Astrocyte (in vitro differentiated cells and primary cell): ENCODE measurements at regions not wholly inside any gene's neighbourhood (a gene's known extent, or its start where the extent isn't known, plus 50 kb on each side); places are given as distances from the start of the nearest gene placed in this dataset.

Experiments used
- DNase-seq: peaks from one replicate; pipeline ENCODE4 v3.0.0-alpha.2; 2010; ENCODE audit warnings: low read depth
- FAIRE-seq: peaks from 2 replicates; lab custom pipeline; 2011; peaks lifted over from hg19 to GRCh38; lab: Jason Lieb, UNC
- H2AFZ ChIP-seq: 2 replicates; pipeline ENCODE4 v1.6.0; 2012; ENCODE audit warnings: low read depth, low read length, inconsistent platforms
- H3K27ac ChIP-seq: 2 replicates; pipeline ENCODE4 v1.5.1; 2011; ENCODE audit warnings: low read depth, low read length, inconsistent platforms
- H3K27me3 ChIP-seq: 2 replicates; pipeline ENCODE4 v1.6.0; 2011; ENCODE audit warnings: low read length, inconsistent platforms; ENCODE audit not compliant: insufficient read depth
- H3K36me3 ChIP-seq: 2 replicates; pipeline ENCODE4 v1.5.1; 2011; ENCODE audit warnings: low read length, inconsistent platforms; ENCODE audit not compliant: insufficient read depth
- H3K4me1 ChIP-seq: 2 replicates; pipeline ENCODE4 v1.5.1; 2011; ENCODE audit warnings: low read length, inconsistent platforms; ENCODE audit not compliant: insufficient read depth
- H3K4me2 ChIP-seq: 2 replicates; pipeline ENCODE4 v1.6.0; 2012; ENCODE audit warnings: low read length, inconsistent platforms
- H3K4me3 ChIP-seq: 2 replicates; pipeline ENCODE4 v1.5.1; 2011; ENCODE audit warnings: low read depth, mild to moderate bottlenecking, low read length, inconsistent platforms; ENCODE audit not compliant: insufficient read depth
- H3K79me2 ChIP-seq: 2 replicates; pipeline ENCODE4 v1.6.0; 2012; ENCODE audit warnings: mild to moderate bottlenecking, low read length, inconsistent platforms; ENCODE audit not compliant: insufficient read depth
- H3K9ac ChIP-seq: 2 replicates; pipeline ENCODE4 v1.6.0; 2012; ENCODE audit warnings: mild to moderate bottlenecking, low read length, inconsistent platforms
- H3K9me3 ChIP-seq: 2 replicates; pipeline ENCODE4 v1.5.1; 2012; ENCODE audit warnings: low read depth, mild to moderate bottlenecking, low read length, inconsistent platforms; ENCODE audit not compliant: insufficient read depth
- H4K20me1 ChIP-seq: 2 replicates; pipeline ENCODE4 v1.6.0; 2012; ENCODE audit warnings: low read length, inconsistent platforms; ENCODE audit not compliant: insufficient read depth
- H3K27ac Mint-ChIP-seq: one replicate; pipeline ENCODE4 v1.8.0; 2021; ENCODE audit warnings: mild to moderate bottlenecking, mixed read lengths; ENCODE audit not compliant: unreplicated experiment
- H3K27me3 Mint-ChIP-seq: one replicate; pipeline ENCODE4 v1.8.0; 2021; ENCODE audit warnings: low read depth, mixed read lengths; ENCODE audit not compliant: unreplicated experiment
- H3K36me3 Mint-ChIP-seq: one replicate; pipeline ENCODE4 v1.8.0; 2021; ENCODE audit warnings: low read depth, mixed read lengths; ENCODE audit not compliant: unreplicated experiment
- H3K4me1 Mint-ChIP-seq: one replicate; pipeline ENCODE4 v1.8.0; 2021; ENCODE audit warnings: low read depth, mixed read lengths; ENCODE audit not compliant: unreplicated experiment
- H3K4me3 Mint-ChIP-seq: one replicate; pipeline ENCODE4 v1.8.0; 2021; ENCODE audit warnings: mild to moderate bottlenecking, moderate library complexity, mixed read lengths; ENCODE audit not compliant: unreplicated experiment
- H3K9me3 Mint-ChIP-seq: one replicate; pipeline ENCODE4 v1.8.0; 2021; ENCODE audit warnings: mild to moderate bottlenecking, mixed read lengths; ENCODE audit not compliant: unreplicated experiment
- EZH2 ChIP-seq: IDR thresholded peaks from 2 replicates; pipeline ENCODE4 v1.6.1; 2012; ENCODE audit warnings: mild to moderate bottlenecking, low read length, inconsistent platforms; ENCODE audit not compliant: insufficient read depth
- TF ChIP-seq, protein P1 (sequence below): IDR thresholded peaks from 2 replicates; pipeline ENCODE4 v1.5.1; 2011; ENCODE audit warnings: low read depth, mild to moderate bottlenecking, inconsistent platforms, low read length, moderate library complexity; ENCODE audit not compliant: insufficient read depth

DNA sequence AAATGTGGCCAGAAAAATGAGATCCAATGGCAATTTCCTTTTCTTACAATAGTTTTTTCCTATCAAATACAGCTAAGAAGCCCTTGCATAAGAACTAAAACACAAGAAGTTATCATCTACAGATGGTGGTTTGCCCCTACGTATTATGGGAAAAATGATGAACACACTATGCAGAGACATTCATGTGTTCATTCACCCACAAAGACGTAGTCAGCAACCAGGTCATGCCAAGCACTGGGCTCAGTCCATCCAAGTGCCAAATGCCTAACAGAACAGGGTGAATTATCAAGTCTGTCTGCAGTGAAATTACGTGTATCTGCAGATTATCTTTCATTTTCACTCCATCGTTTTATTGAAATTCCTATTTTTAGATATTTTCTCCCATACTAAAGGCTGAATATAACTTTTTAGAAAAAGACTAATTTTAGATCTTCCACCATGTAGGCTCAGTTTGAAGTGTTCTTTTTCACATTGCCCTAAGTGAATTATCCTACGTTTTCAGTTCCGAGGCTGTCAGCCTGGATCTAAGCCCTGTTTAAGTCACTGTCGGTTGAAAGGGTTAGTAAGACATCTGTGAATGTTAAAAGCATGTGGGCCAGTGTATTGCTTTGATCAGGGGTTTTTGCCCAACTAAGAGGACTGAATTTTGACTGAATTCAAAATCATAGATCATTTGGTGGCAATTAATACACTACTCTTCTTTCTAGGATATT, 78.1 kb upstream of the DHX40 start:
- no peaks in the 10 kb centered on the region for H3K36me3 Mint-ChIP-seq
- H3K4me1 ChIP-seq = no peaks in the 10 kb centered on the region
- no peak overlapping the region for H2AFZ ChIP-seq
- no peaks in the 10 kb centered on the region for H3K9me3 Mint-ChIP-seq
- FAIRE-seq (no peak), DNase-seq (no peak)
- no peaks in the 10 kb centered on the region for H3K79me2 ChIP-seq
- H3K36me3 ChIP-seq = no peaks in the 10 kb centered on the region
- peaks cover 8% of the 10 kb centered on the region for H3K27me3 ChIP-seq
- H3K4me1 Mint-ChIP-seq = peaks cover 5% of the 10 kb centered on the region
- no peaks in the 10 kb centered on the region for H3K9me3 ChIP-seq
- no peak overlapping the region for H3K4me2 ChIP-seq
- no peaks in the 10 kb centered on the region for H3K27me3 Mint-ChIP-seq
- H4K20me1 ChIP-seq = no peaks in the 10 kb centered on the region
- no peak for TF ChIP-seq EZH2
- TF ChIP-seq, protein P1, sequence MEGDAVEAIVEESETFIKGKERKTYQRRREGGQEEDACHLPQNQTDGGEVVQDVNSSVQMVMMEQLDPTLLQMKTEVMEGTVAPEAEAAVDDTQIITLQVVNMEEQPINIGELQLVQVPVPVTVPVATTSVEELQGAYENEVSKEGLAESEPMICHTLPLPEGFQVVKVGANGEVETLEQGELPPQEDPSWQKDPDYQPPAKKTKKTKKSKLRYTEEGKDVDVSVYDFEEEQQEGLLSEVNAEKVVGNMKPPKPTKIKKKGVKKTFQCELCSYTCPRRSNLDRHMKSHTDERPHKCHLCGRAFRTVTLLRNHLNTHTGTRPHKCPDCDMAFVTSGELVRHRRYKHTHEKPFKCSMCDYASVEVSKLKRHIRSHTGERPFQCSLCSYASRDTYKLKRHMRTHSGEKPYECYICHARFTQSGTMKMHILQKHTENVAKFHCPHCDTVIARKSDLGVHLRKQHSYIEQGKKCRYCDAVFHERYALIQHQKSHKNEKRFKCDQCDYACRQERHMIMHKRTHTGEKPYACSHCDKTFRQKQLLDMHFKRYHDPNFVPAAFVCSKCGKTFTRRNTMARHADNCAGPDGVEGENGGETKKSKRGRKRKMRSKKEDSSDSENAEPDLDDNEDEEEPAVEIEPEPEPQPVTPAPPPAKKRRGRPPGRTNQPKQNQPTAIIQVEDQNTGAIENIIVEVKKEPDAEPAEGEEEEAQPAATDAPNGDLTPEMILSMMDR = no peak
- no peak overlapping the region for H3K4me3 Mint-ChIP-seq
- no peak overlapping the region for H3K4me3 ChIP-seq
- no peak overlapping the region for H3K9ac ChIP-seq
- no peak overlapping the region for H3K27ac Mint-ChIP-seq
- H3K27ac ChIP-seq = no peak overlapping the region

DNA sequence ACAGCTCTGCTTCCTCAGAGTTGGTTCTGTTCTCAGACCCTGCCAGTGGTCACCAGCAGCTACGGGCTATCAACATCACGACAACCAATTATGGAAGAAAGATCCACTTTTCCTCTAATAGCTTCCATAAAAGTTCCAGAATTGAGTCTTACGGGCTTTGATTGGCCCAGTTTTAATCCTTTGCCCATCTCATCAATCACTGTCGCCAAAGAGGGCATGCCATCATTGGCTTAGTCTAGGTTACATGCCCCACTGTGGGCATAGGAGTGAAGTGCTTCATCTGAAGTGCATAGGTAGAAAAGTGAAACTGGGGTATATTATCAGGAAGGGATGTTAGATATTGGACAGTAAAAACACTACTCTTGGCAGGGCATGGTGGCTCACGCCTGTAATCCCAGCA, 76.6 kb upstream of the DHX40 start:
- H3K27me3 ChIP-seq = peaks cover 8% of the 10 kb centered on the region
- H3K27ac Mint-ChIP-seq = no peak overlapping the region
- H3K4me2 ChIP-seq = no peak overlapping the region
- no peaks in the 10 kb centered on the region for H3K9me3 ChIP-seq
- no peaks in the 10 kb centered on the region for H3K27me3 Mint-ChIP-seq
- H3K4me1 Mint-ChIP-seq = peaks cover 5% of the 10 kb centered on the region
- no peaks in the 10 kb centered on the region for H3K36me3 Mint-ChIP-seq
- no peak overlapping the region for H2AFZ ChIP-seq
- H4K20me1 ChIP-seq = no peaks in the 10 kb centered on the region
- no peaks in the 10 kb centered on the region for H3K79me2 ChIP-seq
- no peaks in the 10 kb centered on the region for H3K9me3 Mint-ChIP-seq
- no peaks in the 10 kb centered on the region for H3K4me1 ChIP-seq
- no peaks in the 10 kb centered on the region for H3K36me3 ChIP-seq
- DNase-seq (no peak), FAIRE-seq (no peak)
- TF ChIP-seq EZH2 = no peak
- TF ChIP-seq, protein P1 = no peak
- H3K27ac ChIP-seq = no peak overlapping the region
- no peak overlapping the region for H3K9ac ChIP-seq
- H3K4me3 ChIP-seq = no peak overlapping the region
- H3K4me3 Mint-ChIP-seq = no peak overlapping the region

DNA sequence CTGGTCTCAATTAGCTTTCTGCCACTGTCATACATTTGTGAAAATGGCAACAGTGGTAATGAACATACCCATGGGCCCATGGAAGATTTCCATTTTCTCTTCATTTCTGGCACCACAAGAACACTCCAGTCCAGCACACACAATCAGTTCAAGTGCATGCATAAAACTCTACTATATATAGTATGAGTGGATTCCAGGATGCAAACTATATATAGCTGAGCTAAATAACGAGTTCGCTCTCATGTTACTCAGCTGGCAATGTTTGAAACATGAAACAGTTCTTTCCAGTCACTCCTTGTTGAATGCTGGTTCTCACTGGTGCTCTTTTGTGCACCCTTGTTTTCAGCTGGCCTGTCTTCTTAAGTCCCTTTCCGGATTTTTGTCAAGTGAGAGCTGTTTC, 75.2 kb upstream of the DHX40 start:
- peaks cover 3% of the 10 kb centered on the region for H3K9me3 Mint-ChIP-seq
- Histone ChIP-seq H3K9ac (no peak overlapping the region), H3K4me1 (no peaks in the 10 kb centered on the region), H3K4me3 (no peak overlapping the region), H3K27ac (no peak overlapping the region), H3K9me3 (peaks cover 9% of the 10 kb centered on the region), H3K79me2 (no peaks in the 10 kb centered on the region), H3K4me2 (no peak overlapping the region), H2AFZ (no peak overlapping the region), H3K36me3 (no peaks in the 10 kb centered on the region), H3K27me3 (peaks cover 8% of the 10 kb centered on the region), H4K20me1 (no peaks in the 10 kb centered on the region)
- no peaks in the 10 kb centered on the region for H3K36me3 Mint-ChIP-seq
- H3K27me3 Mint-ChIP-seq = peaks cover 5% of the 10 kb centered on the region
- no peak overlapping the region for H3K27ac Mint-ChIP-seq
- no peak for TF ChIP-seq EZH2
- TF ChIP-seq, protein P1 = no peak
- H3K4me3 Mint-ChIP-seq = no peak overlapping the region
- peaks cover 5% of the 10 kb centered on the region for H3K4me1 Mint-ChIP-seq
- no peak for DNase-seq
- FAIRE-seq = no peak
